Uterus (tissue), 2 donors: ENCODE measurements at regions not wholly inside any gene's neighbourhood (a gene's known extent, or its start where the extent isn't known, plus 50 kb on each side); places are given as distances from the start of the nearest gene placed in this dataset.

Experiments used
- POLR2A ChIP-seq, 2 donors: fragments of 450-650 bp; IDR thresholded peaks; one replicate each; pipeline ENCODE4 v1.6.1; 2016; ENCODE audit warnings: antibody characterized with exemption in 2 of 2, mild to moderate bottlenecking in 1 of 2, moderate library complexity in 1 of 2
- TF ChIP-seq, protein P1 (sequence below), 4 experiments: fragments of 200-600 bp in 2 of 4; fragments of 450-650 bp in 2 of 4; sonication (generic) in 2 of 4; IDR thresholded peaks; one replicate each; pipeline ENCODE4 v1.5.1; 2016 to 2019; ENCODE audit warnings: antibody characterized with exemption in 4 of 4, mild to moderate bottlenecking in 2 of 4, moderate library complexity in 1 of 4

DNA sequence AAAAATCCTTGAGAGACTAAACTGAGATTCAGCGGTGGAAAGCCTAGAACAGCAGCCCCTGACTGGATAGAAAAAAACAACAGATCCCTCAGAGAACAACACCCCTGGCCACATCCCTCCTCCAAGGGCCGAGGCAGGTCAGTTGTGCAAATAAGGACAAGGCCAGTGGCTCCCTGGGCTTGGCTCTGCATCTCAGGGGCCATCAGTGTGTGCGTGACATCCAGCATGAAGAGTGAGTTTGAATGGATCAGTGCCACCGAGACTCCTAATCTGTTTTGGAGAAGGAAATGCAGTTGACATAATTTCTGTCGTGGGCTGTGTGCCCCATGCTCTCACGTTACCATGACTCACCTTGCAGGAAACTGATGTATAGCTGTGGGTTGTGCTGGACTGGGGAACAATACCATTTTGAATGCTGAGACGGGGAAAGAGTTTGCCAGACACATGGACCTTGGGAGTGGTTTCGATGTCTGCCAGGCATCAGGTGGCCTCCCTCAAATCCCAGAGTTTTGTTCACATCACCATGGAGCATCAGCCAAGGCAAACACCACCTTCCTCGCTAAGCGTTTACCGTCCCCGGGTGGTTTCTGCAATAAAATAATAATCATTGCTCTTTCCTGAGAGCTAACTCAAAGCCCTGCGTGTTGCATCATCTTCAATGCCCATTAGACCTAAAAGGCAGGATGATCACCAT lies 153.2 kb upstream of the FZD8 start:
- no peak for TF ChIP-seq POLR2A (IDR thresholded peaks at IDR 0.05)
- TF ChIP-seq, protein P1, sequence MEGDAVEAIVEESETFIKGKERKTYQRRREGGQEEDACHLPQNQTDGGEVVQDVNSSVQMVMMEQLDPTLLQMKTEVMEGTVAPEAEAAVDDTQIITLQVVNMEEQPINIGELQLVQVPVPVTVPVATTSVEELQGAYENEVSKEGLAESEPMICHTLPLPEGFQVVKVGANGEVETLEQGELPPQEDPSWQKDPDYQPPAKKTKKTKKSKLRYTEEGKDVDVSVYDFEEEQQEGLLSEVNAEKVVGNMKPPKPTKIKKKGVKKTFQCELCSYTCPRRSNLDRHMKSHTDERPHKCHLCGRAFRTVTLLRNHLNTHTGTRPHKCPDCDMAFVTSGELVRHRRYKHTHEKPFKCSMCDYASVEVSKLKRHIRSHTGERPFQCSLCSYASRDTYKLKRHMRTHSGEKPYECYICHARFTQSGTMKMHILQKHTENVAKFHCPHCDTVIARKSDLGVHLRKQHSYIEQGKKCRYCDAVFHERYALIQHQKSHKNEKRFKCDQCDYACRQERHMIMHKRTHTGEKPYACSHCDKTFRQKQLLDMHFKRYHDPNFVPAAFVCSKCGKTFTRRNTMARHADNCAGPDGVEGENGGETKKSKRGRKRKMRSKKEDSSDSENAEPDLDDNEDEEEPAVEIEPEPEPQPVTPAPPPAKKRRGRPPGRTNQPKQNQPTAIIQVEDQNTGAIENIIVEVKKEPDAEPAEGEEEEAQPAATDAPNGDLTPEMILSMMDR (IDR thresholded peaks at IDR 0.05), result no peak
